LHCN-M2 (cell line): ENCODE measurements at regions not wholly inside any gene's neighbourhood (a gene's known extent, or its start where the extent isn't known, plus 50 kb on each side); places are given as distances from the start of the nearest gene placed in this dataset.
A peak's percentile ranks its signal among the peaks of the same experiment; 100 is the strongest.
"Not testable (repeated sequence)": the region's sequence is repeated elsewhere in the genome, so short reads cannot be mapped to it uniquely, and the experiment has no call there.

Experiments
- DNase-seq: peaks from one replicate; pipeline ENCODE4 v3.0.0-alpha.2; 2012; ENCODE audit warnings: low read depth

DNA sequence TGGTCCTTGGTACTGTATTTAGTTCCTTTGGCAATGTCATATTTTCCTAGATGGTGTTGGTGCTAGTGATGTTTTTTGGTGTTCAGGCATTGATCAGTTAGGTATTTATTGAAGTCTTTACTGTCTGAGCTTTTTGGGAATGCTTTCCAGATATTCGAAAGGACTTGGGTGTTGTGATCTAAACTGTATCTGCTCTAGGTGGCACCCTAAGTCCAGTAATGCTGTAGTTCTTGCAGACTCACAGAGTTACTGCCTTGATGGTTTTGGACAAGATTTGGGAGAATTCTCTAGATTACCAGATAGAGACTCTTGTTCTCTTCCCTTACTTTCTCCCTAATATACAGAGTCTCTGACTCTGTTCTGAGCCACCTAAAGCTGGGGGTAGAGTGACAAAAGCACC lies 513.6 kb upstream of the PITX2 start:
- DNase-seq = peak; percentile 62

DNA sequence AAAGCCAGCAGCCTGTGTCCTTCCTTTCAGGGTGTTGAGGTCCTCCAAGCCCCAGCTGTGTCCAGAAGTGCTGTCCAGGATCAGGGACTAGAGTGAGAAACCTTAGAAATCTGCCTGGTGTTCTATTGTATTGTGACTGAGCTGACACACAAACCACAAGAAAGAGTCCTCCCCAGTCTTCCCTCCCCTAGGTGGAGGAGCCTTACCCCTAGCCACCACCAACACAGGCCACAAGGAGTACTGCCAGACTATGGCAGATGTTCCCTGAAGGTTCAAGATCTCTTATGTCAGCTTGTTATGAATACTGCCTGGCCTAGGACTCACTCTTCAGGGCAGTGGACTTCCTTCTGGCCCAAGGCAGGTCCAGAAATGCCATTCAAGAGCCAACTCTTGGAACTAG lies 514.1 kb upstream of the PITX2 start:
- DNase-seq = no peak

DNA sequence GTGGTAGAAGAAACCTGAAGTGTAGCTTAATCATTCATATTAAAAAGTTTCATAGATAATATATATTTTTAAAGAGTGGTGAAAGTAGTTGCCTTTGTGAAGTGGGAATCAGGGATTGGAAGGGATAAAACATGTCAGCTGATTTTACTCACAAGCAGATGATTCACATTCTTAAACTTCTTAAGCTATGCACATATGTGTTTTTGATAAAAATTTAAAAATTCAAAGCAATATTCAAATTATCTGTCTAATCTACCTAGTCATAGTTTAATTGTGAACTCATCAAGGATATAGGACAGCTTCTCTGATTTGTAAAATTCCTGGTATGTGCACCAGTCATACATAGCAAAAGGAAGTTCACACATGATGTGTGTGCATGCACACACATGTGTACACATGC lies 520.6 kb upstream of the PITX2 start:
- DNase-seq = no peak

DNA sequence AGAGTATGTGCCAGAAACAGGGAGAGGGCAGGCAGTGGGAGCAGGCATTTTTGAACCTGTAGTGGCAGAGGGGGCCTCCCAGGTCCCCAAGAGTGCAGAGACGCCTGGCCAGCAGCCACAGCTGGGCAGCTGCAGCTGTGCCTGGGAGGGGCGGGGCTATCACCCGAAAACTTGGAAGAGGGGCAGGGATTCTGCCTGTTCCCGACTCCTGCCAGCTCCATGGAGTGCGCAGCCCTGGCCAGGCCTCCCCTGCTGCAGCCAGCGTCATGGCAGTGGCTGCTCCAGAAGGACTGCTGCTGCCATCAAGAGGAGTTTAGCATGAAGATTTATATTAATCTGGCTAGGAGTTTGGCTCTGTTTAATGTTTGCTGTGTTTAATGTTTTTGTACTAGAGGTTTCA lies 532.1 kb upstream of the PITX2 start:
- DNase-seq = no peak

DNA sequence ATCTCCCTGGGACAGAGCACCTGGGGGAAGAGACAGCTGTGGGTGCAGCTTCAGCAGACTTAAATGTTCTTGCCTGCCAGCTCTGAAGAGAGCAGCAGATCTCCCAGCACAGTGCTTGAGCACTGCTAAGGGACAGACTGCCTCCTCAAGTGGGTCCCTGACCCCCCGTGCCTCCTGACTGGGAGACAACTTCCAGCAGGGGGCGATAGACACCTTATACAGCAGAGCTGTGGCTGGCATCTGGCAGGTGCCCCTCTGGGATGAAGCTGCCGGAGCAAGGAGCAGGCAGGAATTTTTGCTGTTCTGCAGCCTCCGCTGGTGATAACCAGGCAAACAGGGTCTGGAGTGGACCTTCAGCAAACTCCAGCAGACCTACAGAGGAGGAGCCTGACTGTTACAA lies 541.7 kb upstream of the PITX2 start:
- not testable (repeated sequence) for DNase-seq

DNA sequence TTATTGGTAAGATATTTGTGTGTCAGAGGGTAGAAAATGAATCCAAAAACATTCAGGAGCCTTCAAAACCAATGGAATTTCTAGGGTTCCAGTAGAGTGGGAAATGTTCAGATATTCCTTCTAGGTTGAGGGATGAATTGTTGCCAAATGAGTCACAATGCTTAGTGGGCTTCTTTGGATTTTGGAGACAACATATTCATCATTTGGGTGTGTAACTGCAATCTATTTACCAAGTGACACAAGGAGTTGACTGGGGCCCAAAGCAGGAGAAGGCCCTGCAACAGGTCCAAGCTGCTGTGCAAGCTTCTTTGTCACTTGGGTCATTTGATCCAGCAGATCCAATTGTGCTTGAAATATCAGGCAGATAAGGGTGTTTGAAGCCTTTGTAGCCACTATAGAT lies 551.5 kb upstream of the PITX2 start:
- DNase-seq = peak; percentile 36

DNA sequence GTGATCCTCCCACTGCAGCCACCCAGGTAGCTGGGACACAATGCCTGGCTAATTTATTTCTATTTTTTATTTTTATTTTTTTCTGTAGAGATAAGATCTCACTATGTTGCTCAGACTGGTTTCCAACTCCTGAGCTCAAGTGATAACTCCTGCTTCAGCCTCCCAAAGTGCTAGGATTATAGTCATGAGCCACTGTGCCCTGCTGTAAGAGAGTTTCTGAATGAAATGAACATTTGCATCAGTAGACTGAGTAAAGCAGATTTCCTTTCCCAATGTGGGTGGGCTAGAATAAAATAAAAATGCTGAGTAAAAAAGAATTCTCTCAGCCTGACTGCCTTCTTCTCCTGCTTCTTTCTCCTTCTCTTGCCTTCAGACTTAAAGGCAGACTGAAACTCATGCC lies 555.4 kb upstream of the PITX2 start:
- DNase-seq = no peak

DNA sequence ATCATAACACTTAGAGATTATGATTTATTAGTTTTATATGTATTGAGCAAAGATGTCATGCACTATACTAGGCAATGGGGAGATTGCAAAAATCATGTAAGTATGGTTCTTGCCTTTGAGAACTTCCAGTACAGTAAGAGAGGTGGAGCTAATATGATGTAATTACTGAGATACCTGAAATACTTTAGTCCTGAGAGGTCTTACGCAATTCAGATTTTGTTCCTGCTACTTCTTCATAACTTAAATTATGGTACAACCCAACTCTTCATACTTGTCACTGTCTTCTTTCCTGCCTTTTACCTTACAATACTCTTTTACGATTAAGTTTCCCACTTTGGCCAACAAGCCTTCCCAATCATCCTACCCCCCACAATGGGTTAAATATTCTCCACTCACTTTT lies 564.2 kb upstream of the PITX2 start:
- DNase-seq = no peak

DNA sequence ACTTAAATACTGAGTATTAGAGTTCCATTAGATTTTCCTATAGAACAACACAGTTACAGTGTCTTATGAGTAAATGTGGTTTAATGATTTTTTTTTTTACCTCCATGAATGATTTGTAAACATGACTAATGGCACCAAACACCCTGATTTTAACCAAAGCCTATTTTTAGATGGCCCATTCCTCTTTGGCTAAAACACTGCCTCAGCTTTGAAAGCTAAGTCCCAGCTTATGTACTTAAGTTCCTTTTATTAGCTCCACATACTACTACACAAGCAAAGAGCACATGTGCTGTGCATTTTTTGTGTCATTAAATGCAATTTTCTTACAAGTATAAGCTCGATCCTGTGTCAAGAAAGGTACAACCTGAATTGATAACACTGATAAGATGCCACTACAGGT lies 575.6 kb upstream of the PITX2 start:
- peak; percentile 70 for DNase-seq

DNA sequence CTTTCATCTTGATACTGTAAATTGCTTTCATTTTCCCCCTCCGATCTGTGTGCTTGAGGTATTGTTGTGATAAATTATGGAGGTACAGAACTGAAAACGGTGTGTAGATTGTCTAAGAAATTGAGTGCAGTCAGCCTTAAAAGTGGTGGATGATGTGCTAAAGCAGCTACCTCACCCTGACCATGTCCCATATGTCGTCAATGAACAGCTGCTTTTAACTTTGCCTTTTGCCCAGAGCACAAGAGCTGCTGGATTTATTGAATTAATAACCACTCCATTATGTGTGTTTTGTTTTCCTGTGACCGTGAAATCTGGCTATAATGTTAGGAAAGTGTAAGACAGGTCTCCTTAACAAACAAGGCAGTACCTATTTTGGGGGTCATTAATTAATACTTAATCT lies 581.9 kb upstream of the PITX2 start:
- peak; percentile 49 for DNase-seq

DNA sequence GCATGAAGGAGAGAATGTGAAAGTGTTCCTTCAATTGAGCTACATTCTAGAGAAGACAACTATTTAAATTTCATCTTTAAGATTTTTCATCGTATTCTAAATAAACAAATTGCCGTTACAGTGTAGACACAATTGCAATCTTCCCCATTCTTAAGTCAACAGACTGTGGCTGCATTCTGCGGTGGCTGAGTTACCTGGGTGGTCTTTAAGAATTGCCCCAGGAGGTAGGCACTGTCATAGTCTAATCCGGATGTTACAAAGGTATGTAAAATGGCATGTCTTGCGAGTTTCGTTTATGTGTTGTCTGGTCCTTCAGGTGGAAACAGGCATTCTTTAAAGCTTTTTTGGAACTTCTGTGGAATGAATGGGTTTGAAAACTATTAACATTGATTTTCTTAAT lies 586.1 kb upstream of the PITX2 start:
- no peak for DNase-seq

DNA sequence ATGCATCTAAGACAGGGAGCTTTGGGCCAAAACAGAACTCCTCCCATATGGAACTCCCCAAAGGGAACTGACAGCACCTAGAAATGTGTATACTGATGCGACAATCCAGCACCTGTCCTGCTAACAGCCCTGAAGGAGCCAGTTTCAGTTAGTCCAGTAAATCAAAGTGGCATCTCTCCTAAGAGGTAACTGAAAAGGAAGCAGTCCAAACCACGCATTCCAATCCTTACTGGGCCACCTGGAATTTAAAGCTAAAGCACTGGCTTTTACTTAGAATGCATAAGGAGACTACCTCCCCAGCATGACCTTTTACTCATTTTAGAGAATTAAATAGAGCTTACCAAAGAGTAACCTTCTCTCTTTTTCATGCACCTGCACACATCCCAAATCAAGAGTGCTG lies 586.8 kb upstream of the PITX2 start:
- DNase-seq = no peak

DNA sequence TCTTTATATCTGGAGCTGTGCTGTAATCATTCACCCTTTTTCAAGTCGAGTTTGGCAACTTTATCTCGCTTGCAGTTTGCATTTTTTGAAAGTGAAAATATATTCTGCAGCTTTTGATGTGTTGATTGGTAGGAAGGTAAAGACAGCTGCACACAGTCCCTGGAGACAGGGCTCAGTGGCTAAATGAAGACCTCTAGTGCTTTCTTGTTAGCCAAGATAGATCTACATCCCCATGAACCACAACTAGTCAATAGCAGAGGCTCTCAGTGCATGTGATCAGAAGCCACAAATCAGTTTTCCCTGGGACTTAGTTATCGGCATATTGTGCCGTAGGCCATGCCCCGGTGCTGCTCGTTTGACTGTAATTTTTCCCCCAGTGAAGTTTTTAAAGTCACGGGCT lies 587.7 kb upstream of the PITX2 start:
- DNase-seq = peak; percentile 55

DNA sequence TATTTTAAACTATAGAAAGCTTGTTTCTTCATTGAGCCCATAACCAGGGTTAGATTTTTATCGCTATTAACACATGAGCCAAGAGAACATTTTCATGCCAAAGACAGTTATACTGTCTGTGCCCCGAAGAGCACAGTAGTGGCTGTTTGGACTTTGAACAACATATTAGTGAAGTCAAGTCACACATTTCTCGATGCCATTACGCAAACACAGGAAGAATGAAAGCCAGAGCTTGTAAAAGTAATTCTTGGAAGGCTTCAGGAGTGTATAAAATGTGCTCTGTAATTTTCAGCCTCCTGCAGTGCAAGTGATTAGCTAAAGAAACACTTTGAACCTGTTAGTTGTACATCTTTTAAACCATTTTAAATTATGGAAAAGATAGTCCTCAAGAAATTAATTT lies 590.7 kb upstream of the PITX2 start:
- DNase-seq = no peak

DNA sequence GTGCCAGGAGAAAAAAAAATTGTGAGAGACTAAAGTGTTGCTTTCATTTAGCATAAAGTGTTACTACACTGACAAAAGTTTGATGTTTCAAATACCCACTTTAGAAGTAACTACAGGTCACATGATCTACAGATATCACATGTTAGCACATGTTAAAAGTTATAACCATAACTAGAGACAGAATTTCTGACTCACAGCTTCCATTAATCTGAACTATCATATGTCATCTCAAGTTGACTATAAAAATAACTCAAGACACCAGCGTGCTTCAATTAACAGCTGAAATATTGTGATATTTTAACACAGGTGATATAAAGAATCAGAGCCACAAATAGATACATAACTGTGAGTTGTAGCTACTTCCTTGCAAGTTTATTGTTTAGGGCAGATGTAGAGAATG lies 591.5 kb upstream of the PITX2 start:
- peak; percentile 63 for DNase-seq

DNA sequence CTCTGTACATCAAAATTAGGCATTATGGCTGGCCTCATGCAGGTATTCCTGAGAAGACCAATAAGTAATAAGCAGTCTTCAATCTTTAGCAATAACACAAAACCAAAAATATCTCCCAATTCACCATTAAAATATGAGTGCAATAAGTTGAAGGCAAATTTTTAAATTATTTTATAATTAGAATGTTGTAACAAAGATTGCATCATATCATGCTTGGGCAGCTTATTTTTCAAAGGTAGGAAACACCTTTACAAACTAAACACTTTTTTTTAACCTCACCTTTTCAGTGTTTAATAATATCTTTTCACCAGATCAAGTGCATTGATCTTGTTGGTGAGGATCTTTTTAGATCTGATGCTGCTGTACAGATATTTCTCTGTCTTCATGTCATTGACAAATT lies 592.9 kb upstream of the PITX2 start:
- no peak for DNase-seq

DNA sequence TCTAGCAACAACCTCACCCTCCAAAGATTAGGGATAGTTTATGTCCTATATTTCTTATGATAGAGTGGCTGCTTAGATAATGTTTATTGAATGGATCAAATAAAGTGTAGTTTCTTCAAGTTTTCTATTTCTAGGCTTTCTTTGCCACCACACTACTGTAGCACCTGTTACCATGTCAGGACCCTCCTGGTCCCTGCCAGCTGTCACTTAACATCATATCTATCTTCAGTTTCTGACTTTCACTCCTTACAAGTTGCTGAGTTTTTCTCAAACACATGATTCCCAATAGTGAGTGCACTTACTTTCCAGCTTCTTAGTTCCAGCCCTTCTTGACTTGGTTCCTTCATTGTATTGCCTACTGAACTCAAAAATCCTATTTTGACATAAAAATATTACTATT lies 593.9 kb upstream of the PITX2 start:
- no peak for DNase-seq

DNA sequence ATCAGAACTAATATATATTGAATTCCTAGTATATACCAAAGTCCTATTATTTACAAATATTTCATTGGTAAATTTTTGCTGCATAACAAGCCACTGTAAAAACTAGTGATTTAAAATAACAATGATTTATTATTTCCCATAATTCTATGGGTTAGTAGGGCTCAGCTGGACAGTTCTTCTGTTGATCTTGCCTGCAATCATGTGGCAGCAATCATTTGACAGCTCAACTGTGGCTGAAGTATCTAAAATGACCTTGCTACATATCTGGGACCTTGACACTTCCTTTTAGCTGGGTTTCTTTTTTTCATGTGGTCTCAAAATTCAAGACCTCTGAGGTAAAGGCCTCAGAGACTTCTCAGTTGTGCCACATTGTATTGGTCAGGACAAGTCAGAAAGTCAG lies 598.5 kb upstream of the PITX2 start:
- DNase-seq = no peak

DNA sequence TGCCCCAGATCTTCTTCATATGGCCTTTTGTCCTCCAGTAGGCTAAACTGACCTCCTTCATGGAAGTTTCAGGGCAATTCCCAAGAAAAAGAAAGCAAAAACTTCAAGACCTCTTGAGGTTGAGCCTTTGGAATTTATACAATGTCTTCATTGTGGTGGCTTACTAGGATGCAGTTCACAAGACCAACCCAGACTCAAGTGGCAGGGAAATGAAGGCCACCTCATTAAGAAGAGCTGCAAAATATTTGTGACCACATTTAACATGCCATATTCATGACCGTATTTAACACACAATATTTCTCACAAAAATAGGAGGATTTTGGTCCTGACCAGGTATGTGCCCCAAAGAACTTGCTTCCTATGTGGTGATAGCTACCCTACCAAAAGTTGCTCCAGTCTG lies 605.5 kb upstream of the PITX2 start:
- peak; percentile 61 for DNase-seq

DNA sequence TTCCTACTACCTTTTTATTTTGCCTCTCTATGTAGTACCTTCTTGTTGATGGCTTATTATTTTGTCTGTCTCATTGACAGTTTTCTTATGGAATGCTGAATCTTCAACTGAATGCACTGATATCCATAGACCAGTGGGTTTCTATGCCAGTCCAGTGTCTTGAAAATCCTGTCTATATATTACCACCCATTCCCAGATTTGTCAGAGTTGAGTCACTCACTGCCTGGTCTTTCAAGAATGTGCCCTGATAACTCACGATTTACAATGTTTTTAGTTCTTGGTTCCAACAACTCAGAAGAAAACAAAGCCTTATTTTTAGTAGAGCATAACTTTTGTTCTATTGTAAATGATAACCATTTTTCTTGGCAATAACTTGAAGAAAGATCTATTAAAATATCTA lies 606.0 kb upstream of the PITX2 start:
- peak; percentile 79 for DNase-seq

DNA sequence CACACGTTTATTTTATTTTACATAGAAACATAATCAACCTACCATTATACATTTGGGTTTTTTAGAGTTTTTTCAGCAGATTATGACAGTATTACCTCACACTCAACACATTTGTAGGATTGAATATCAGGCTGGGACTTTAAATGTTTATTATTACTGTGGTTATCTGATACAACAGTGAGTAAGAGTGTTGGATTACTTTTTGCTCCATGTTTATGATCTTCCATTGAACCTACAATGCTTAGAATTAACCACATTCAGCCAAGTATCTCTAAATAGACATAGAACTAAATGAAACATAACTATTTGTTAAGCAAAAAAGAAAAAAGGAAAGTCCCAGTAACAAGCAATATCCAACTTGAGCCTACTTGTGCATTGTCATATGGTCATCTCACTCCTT lies 607.4 kb upstream of the PITX2 start:
- peak; percentile 83 for DNase-seq

DNA sequence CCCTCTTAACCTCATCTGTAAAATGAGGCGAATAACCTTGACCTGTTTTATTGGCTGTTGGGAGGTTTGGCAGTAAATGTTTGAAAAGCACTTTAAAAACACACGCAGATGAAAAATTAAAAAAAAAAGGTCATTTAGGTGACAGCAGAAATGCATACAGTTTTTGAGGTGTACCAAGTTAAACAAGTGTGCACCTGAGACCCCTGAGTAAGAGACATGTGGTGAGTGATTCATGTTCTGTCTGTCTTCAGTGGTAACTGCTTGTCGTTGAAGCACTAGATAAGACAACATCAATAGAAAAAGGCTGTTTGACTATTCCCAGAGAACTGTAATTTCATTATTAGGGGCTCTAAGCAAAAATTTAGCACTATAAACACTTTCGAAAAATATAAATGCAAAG lies 608.4 kb upstream of the PITX2 start:
- DNase-seq = no peak

DNA sequence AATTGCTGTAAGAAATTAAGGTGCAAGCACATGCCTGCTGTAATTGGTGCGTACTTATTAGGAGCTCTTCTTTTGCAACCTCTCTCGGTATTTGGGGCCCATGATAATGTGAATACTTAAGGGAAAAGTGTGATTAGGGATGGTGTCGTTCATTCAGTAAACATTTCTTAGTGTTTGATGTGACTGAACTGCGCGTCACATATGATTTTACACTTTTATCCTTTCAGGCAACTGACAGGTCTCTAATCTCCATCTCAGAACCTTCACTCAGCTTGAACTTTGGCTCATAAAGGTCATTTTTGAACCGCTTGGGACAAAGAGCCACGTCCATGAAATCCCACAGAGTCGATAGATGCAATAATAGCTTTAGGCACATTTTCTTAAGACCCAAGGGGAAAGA lies 612.1 kb upstream of the PITX2 start:
- DNase-seq = no peak

DNA sequence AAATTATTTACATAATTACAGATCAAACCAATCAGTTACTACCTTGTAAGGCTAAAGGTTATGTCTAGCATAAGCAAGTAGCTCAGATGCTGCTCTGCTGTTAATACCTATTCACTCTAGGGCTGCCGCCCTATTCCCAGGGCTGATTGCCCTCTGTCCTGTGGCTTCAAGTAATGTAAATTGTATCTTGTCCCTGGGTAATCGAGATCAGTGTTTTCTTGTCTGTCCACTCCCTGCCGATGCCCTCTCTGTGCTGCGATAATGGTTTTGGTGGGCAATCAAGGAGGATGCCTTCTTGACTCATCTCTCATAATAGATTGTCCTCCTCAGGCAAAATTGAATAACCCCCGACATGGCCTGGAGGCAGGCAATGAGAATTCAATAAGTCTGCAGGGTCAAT lies 641.0 kb upstream of the PITX2 start:
- no peak for DNase-seq

DNA sequence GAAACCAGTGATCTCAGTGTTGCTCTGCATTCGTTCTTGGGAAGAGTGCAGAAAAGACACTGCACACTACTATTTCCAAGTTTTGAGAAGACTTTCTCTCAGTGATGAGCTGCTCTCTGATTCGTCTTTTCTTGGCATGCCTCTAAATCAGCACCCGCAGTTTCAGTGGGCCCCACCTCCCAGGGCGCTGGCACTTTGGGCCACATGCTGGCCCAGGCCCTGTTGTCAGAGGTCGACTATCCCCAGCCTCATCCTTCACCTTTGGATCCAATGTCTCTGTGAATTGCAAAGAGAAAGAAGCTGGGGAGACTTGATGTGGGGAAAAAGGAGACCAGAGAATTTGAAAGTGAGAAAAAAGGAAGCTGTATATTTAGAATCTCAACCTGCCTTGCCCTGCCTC lies 644.1 kb upstream of the PITX2 start:
- no peak for DNase-seq
